ENCODE measurements at regions not wholly inside any gene's neighbourhood (a gene's known extent, or its start where the extent isn't known, plus 50 kb on each side); places are given as distances from the start of the nearest gene placed in this dataset.
"Not testable (repeated sequence)": the region's sequence is repeated elsewhere in the genome, so short reads cannot be mapped to it uniquely, and the experiment has no call there.

GRCh38 chr9:129544761-129545160 is 76.1 kb downstream of the C9orf50 start:
- no peak for DNase-seq

- DNase-seq, result no peak
Measured at GRCh38 chr9:129542741-129543140, 78.2 kb downstream of the C9orf50 start.

GRCh38 chr9:129541270-129541669 is 79.6 kb downstream of the C9orf50 start:
- no peak for DNase-seq

- DNase-seq, result no peak
Measured at GRCh38 chr9:129539446-129539845, 81.5 kb downstream of the C9orf50 start.

- DNase-seq, result not testable (repeated sequence)
Measured at GRCh38 chr9:129531860-129532402, 89.0 kb downstream of the C9orf50 start.

- not testable (repeated sequence) for DNase-seq
Measured at GRCh38 chr9:129527955-129528354, 92.9 kb downstream of the C9orf50 start.

- DNase-seq, result no peak
Measured at GRCh38 chr9:129525656-129526196, 95.2 kb downstream of the C9orf50 start.

GRCh38 chr9:129524582-129525270 is 96.2 kb downstream of the C9orf50 start:
- no peak for DNase-seq

- no peak for DNase-seq
Measured at GRCh38 chr9:129523943-129524581, 96.8 kb downstream of the C9orf50 start.

- no peak for DNase-seq
Measured at GRCh38 chr9:129522351-129522750, 98.5 kb downstream of the C9orf50 start.

- no peak for DNase-seq
Measured at GRCh38 chr9:129520082-129520481, 100.8 kb downstream of the C9orf50 start.

- DNase-seq, result no peak
Measured at GRCh38 chr9:129518074-129518473, 102.8 kb downstream of the C9orf50 start.

- no peak for DNase-seq
Measured at GRCh38 chr9:129517006-129517405, 103.9 kb downstream of the C9orf50 start.

- DNase-seq, result no peak
Measured at GRCh38 chr9:129514891-129515290, 106.0 kb downstream of the C9orf50 start.

GRCh38 chr9:129514497-129514867 is 106.4 kb downstream of the C9orf50 start:
- DNase-seq, result no peak

- no peak for DNase-seq
Measured at GRCh38 chr9:129513856-129514496, 106.9 kb downstream of the C9orf50 start.

- no peak for DNase-seq
Measured at GRCh38 chr9:129513282-129513681, 107.6 kb downstream of the C9orf50 start.

GRCh38 chr9:129511285-129511900 is 109.5 kb downstream of the C9orf50 start:
- DNase-seq, result no peak

GRCh38 chr9:129509533-129509928 is 111.4 kb downstream of the C9orf50 start:
- no peak for DNase-seq

GRCh38 chr9:129507805-129508204 is 113.1 kb downstream of the C9orf50 start:
- no peak for DNase-seq

- no peak for DNase-seq
Measured at GRCh38 chr9:129506892-129507291, 114.0 kb downstream of the C9orf50 start.

GRCh38 chr9:129506041-129506440 is 114.9 kb downstream of the C9orf50 start:
- DNase-seq, result no peak

GRCh38 chr9:129505270-129505902 is 115.5 kb downstream of the C9orf50 start:
- no peak for DNase-seq

Data from CD4-positive, alpha-beta T cell treated with Interleukin-15 for 1 hour (primary cell).